Stimulated activated CD4-positive, alpha-beta T cell treated with anti-CD3 and anti-CD28 coated beads, TNF-alpha, amount 100 ng/mL, for 48 hours (primary cell): ENCODE measurements at regions not wholly inside any gene's neighbourhood (a gene's known extent, or its start where the extent isn't known, plus 50 kb on each side); places are given as distances from the start of the nearest gene placed in this dataset.

Source experiments
- DNase-seq, 3 donors: peaks; one replicate each; pipeline ENCODE4 v3.0.0-alpha.2; 2020; ENCODE audit warnings: low read depth in 3 of 3

DNA sequence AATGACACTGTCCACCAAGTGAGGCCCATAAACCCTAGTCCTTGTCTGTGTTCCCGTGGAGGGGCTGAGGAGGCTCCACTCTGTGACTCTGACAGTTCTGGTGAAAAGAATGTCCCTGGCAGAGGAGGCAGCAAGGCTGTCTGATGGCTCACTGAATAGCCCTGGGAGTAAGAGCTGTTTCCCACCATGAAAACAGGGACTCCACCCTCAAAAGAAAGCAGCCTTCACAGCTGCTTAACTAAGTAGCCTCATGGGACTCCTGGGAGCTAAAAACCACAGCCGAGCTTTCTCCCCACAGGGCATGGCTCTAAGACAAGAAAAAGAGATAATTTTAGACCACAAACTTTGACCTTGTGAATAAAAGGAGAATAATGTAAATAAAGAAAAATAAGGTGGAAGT is 135.1 kb upstream of the FRY start:
- DNase-seq: no peak

DNA sequence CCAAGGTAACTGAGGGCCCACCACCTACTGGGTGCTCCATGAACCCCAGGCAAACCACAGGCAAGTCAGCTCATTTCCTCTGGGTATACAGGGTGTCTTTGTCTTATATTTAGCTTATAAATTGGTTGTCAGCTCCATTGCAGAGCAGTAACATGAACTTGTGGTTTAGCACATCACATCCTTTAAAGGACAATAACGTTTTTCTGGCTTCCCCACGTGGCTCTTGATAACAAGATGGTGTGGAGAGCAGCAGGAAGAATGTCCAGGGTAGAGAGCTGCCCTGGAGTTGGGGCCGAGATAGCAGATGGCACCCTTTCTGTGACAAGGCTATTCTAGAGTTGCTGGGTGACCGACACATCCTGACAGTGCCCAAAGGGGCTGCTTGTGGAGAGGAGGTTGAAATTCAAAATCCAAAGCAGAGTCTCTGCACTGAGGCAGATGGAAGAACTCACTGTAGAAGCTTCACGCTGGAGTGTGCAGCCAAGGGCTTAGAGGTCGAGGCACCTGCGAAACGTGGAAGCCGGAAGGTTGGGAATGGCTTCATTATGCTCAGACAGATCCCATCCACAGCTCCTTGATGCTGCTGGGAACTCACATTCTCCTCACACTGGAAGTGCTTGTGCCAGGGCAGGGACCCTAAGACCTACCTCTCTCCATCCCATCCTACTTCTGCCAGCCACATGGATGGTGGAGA is 133.0 kb upstream of the FRY start:
- DNase-seq: no peak

DNA sequence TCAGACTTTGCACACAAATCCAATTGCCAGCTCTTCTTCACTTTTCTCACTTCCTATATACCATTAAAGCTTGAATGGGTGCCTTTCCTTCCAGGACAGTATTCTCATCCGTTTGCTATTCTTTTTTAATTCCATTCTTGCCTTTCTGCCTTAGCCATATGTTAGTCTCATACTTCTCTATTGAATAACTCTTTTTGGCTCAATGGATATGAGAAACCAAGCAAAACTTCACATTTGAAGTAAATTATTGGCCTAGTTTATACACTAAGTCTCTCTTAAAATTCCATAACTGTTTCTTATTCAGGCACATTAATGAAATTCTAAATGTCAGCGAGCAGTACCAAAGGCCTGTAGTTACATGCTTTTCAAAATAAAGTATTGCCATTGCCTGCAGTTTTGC is 129.6 kb upstream of the FRY start:
- DNase-seq: no peak

DNA sequence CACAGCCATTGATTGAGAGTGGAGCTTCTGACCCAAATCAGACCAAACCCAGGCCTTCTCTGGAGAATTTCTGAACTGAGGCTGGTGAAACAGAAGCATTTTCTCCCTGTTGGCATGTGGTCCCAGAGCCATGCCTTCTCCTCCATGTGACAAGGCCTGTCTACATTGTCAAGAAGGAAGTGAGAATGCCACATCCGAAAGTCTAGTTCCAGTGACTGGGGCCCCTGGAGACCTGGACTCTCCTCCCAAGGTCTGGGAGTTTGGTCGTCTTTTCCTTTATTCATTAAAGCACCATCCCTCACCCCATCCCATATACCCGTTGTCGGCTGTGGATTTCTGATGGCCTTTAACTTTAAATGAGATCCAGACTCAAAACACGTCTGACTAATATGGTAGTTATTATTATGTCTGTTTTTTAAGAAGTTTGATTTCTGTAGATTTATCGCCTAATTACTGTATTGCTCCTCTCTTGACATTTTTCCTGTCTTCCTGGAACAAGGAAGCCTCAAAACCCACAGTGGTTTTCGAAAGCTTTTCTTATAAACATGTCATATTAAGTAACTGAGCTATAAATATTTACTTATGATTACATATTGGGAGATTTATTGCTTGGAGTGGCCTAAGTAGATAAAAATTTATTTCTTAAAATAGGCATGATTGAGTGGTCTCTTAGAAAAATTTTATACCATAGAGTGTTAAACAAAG is 128.3 kb upstream of the FRY start:
- no peak for DNase-seq

DNA sequence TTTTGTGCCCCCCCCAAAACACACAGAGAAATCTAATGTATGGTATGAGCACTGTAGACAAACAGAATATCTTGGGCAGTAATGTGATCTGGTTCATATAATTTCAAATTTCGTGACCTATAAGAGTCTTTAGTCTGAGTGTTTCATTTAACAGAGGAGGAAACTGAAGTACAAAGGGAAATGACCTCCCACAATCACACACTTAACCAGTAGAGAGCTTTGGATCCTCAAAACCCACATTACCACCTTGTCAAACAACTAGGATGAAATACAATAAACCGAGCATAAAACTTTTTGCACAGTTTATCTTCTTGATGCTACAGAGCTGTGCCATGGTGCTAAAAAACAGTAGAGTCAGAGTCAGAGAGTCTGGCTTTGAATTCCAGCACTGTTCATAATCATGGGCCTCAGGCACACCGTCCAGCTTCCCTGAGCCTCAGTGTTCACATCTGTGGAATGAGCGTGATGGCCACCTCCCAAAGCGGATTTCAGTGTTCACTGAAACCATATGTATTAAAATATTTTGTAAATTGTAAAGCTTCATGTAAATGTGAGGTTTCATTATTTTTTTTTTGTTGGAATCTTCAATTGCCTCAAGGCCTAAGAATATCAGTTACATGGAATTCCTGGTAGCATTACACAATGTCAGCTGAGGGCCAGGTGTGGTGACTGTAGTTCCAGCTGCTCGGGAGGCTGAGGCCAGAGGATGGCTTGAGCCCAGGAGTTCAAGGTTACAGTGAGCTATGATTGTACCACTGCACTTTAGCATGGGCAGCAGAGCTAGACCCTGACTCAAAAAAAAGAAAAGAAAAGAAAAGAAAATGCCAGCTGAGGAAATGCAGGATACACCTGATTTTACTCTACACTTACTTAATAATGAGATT is 126.4 kb upstream of the FRY start:
- no peak for DNase-seq

DNA sequence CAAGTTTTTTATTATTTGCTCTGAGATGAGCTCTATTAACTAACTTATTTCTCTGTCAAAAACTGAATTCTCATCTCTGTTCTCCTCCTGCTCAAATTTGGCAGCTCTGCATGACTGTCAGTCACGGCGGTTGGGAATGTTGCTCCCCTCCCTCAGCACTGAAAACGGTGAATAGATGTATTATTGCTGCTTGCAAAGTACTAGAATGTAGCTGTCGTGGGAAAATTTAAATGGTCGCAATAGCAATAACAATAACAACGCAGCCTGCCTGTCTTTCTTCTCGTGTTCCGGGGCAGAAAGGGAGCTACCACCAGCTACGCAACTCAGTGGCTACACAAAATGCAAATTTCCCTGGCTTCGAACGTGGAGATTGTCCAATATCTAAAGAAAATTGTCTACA is 125.6 kb upstream of the FRY start:
- DNase-seq: no peak

DNA sequence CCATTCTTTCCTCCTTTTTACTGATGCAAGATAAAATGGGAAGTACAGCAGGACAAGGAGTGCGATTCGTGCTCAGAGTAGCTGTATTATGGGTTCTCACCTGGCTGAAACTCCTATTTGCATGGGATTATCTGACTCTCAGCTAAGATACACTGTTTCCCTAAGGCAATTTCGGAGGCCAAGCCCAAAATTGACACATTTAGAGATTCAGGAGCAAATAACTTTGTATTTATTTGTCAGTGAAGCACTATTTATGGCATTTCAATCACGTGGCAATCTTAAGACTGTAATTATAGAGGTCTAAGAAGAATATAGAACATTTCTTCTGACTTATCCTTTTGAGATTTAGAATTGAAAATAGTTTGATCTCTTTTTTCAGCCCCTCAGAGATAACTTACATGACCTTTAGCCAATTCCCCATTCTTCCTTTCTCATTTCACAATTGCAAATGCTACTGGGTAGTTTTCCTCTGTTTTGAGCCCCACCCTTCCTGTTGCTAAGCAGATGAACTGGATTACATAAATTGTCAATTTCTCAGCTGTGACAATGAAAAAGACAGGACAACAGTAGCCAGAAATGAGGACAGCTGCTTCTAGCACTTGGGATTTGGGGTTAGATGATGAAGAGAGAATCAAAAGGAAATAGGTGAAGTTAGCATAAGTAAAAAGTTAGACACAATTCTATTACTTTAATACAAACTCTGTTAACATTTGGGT is 122.7 kb upstream of the FRY start:
- DNase-seq: no peak

DNA sequence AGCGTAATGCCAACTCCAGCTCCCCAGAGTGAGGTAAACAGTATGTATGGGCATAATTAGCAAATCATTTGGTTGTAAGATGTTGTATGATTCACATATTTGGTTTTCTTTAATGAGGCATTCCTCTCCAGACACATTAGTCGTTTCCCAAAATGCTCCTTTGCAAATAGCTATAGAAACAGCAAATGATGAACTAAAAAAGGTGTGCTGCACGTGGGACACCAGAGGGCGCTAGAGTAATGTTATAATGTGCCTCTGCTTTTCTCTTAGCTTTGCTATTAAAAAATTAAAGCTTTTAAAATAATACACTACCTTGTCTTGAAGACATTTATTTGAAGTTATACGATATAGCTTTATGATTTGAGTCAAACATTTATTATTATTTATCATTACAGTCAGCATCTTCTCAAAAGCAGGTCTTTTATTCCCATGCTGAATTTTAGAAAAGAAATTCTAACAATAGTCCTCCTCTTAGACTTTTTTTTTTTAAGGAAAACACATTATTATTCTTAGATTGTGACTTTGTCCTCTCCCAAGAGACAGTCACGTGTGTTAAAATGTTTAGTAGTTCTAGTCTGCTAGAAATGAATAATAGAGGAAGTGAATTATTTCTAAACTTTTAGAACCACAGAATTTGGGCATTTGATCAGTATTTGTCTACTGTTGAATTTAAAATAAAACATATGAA is 121.6 kb upstream of the FRY start:
- DNase-seq: peak in 2 of 3 donors; percentile 15 to 60

DNA sequence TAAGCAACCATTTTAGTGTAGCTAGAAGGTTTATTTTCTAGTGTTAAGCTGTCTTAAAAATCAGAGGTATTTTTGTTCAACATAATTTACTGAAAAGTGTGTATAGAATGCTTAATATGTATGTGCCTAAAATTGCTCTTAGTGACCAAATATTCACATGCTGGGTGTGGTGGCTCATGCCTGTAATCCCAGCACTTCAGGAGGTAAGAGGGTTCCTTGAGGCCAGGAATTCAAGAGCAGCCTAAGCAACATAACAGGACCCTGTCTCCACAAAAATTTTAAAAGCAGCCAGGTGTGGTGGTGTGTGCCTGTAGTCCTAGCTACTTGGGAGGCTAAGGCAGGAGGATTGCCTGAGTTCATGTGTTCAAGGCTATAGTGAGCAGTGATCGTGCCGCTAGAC is 120.9 kb upstream of the FRY start:
- DNase-seq: no peak

DNA sequence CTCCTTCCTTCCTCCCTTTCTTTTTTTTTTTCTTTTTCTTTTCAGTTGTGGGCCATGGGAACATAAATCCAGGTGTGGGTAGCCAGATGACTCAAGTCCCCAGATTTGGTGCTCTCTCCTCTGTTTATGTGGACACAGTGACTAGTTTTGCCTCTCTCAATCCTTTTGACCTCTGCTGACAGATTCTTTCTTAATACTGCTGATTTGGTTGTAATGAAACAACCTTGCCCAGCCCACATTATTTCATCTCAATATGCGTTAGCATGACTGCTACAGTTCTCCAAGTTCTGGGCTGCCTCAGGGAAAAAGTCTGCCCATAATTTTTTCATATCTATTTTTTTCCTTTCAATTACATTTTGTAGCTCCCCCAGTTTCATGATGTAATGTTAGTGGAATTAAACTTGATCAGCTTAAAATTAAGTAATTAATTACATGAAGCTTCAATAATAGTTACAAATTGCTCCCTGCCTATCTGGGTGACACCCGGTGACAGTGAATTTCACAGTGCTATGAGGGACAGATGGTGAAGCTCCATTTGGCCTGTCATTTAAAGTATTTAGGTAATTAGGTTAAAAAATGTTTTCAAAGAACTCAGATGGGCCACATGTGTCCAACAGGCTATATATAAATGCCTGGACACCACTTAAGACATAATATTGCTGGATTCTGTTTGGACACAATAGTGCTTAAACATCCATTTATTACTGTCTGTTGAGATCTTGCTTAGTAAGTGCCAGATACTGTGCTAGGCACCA is 118.8 kb upstream of the FRY start:
- no peak for DNase-seq

DNA sequence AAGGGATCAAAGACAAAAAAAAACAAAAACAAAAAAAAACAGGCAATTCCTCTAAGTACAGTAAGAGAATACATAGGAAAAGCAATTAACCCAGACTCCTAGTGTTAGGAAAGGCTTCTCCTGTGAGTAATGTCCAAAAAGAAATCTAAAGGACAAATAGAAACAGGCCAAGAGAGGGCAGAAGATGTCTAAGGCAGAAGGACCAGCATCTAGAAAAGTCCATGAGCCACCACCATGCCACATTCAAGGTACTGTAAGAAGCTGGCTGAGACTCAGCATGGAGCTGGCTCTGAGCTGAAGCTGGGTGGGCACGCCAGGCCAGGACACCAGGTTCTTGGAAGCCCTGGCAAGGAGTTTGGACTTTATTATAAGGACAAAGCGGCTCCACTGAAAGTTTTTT is 118.1 kb upstream of the FRY start:
- DNase-seq: no peak

DNA sequence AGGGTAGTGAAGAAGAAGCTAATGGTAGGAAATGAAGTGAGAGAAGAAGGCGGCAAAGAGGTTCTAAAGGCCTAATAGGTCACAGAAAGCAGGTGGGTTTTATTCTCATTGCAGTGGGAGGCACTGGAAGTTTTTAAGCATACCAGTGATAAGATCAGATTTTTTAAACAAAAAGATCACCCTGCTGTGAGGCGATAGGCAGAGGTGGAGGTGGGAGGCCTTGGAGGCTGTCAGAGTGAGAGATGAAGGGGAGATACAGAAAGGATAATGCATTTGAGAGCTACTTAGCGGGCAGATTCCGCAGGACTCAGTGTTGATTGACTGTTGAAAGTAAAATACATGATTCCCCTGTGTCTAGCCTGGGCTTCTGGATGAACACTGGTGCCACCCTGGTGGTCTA is 116.7 kb upstream of the FRY start:
- DNase-seq: no peak

DNA sequence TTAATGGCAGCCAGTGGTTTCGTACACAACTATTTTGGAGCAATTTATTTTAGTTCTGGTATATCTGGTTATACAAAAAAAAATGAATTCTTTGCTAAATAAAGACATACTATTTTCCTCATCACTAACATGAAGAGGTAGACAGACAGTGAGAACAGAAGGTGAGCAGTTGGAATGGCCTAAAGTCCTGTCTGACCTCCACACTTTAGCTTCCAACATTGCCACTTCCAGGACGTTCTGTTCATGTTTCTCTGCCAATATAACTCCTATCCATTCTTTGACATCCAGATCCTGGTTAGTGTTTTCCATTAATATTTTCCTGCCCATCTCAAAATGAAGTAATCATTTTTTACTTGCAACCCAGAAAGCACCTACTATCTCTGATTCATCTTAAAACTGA is 112.9 kb upstream of the FRY start:
- no peak for DNase-seq

DNA sequence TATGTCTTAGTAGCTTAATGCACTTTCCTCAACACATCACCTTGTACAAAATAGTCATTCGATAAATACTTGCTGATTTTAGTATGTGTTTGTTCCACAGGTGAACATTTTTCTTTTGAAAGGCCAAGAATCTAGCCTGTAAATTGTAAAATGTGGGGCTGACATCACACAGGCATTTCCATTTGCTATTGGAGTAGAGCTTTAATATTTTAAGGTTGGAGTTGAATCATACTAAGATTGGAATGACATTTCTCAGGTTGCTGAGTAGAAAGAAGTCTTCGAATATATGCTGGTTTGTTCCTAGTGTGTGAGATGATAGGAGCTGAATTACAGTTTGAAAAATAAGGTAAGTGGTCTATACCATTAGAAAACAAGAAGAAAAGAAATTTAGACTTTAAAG is 112.3 kb upstream of the FRY start:
- no peak for DNase-seq

DNA sequence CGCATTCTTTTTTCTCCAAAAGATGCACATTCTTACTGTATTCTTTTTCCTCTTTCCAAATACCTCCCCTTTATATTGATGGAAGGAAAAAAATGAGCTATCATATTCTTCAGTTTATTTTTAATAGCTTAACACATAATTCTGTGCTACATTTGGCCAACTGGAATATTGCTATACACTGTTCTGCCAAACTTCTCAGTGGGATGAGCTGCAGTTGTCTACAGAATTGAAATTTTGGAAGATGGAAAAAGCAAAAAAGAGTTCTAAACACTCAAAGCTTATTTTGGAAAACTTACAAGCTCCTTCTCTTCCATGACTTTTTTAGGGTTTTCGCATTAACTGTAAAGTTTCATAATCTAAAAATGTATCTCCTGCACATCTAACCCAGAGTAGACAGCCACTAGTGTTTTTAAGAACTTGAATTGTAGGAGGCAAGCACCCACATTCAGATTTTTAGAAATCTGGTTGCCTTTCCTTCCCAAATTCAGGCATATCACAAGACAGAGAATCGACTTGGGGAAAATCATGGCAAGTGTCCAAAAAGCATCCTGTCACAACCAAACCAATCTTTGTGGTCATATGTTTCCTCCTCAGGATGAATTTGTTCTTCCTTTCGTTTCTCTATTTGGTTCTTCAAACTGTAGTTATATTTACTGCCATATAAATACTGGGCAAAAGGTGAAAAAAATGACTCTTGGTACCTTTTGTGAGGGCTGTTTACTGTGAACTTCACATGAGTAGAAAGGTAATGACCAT is 111.4 kb upstream of the FRY start:
- no peak for DNase-seq

DNA sequence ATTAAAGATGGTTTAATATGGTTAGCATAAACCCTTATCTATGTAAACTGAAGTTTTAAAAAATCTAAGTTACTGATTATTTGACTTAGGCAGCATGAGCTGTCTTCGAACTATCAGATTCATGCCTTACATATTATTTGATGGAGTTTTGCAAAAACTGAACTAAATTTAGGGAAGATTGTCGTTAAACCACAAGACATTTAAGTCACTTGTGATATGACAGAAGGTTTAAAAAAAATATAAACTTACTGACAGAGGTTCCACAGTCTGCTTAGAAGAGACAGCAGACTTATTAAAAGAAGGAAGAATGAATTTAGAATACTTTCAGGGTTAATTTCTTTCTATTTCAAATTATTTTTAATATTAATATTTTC is 110.9 kb upstream of the FRY start:
- DNase-seq: no peak

DNA sequence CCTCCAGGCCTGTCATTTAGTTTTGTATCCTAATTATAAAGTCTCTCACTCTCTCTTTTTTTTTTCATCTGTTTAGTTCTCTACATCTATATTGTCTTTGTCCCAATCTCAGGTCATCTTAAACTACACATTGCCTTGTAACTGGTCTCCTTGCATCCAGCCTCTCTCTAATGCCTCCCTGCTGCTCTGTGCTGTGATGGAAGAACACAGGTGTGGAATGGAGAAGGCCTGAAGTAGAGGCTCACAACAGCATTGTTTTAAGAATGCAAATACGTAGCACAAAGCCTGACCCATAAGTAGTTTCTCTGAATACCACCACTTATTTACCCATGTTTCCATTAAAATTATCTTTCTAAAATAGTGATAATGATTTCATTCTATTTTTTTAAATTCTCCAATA is 108.8 kb upstream of the FRY start:
- DNase-seq: no peak

DNA sequence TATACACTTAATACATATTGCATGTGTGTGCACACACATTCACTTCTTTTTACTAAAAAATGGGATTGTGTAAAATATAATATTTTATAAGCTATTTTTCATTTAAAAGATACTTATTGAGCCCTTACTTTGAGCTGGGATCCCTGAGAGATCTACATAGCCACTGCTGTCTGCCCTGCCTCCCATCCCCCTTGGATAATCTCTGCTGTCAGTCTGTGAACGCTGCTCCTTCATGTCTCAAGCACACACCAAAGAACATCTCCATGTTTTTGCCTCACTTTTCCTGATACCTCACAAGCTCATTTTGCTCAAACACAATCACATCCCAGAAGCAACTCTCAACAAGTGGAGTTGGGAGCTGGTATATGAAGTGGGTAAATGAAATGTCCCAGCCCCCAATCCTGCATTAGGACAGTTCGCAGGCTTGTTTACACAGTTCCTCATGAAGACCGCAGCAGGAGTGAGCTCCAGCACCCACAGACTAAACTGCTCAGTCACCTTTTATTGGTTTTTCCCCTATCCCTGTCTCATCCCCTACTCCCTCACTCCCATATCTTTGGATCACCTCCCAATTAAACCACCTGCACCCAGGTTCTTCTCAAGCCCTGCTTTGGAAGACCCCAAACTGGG is 108.3 kb upstream of the FRY start:
- no peak for DNase-seq

DNA sequence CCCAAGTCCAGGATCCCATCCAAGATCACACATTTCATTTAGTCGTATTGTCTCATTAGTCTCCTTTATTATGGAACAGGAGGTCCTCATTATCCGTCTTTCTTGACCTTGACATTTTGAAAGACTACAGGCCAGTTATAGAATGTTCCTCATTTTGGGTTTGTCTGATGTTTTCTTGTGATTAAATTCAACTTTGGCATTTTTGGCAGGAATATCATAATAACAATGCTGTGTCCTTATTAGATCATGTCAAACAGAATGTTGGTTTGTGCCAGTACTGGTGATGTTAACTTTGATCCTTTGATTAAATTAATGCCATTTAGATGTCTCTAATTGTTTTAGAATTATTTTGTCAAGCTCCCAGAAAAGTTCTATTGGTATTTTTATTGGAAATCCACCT is 106.5 kb upstream of the FRY start:
- no peak for DNase-seq

DNA sequence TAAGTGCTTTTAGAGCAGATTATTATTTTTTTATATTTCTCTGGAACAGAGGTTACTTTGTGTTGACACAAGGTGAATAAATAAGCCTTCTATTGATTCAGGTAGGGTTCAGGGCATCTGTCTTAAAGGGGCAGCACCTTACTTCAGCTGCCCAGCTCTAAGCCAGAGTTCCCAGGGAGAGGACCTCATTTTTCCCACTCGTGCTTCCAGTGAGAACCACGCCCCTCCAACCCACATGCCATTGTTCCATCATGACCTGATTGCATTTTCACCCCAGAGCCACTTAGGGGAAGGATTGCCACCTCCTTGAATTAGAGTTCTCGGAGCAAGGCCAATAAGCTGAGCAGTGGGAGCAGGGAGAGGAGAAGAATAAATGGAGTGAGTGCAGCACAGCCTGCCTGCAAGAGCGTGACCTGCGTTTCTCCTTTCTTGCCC is 104.3 kb upstream of the FRY start:
- DNase-seq: no peak
